GM12892 (cell line): ENCODE measurements at regions not wholly inside any gene's neighbourhood (a gene's known extent, or its start where the extent isn't known, plus 50 kb on each side); places are given as distances from the start of the nearest gene placed in this dataset.

Experiments used
- POLR2A ChIP-seq: IDR thresholded peaks from 2 replicates; pipeline ENCODE4 v1.6.1; 2011; ENCODE audit warnings: low read depth, low read length, control low read depth
- POLR2AphosphoS5 ChIP-seq: IDR thresholded peaks from 2 replicates; pipeline ENCODE4 v1.6.1; 2011; ENCODE audit warnings: low read depth, low read length, control low read depth

- no peak for TF ChIP-seq POLR2A
- TF ChIP-seq POLR2AphosphoS5: no peak
Observed at GRCh38 chr7:85570898-85571297, 384.0 kb upstream of the SEMA3D start.
